ENCODE measurements at regions not wholly inside any gene's neighbourhood (a gene's known extent, or its start where the extent isn't known, plus 50 kb on each side); places are given as distances from the start of the nearest gene placed in this dataset.

DNA sequence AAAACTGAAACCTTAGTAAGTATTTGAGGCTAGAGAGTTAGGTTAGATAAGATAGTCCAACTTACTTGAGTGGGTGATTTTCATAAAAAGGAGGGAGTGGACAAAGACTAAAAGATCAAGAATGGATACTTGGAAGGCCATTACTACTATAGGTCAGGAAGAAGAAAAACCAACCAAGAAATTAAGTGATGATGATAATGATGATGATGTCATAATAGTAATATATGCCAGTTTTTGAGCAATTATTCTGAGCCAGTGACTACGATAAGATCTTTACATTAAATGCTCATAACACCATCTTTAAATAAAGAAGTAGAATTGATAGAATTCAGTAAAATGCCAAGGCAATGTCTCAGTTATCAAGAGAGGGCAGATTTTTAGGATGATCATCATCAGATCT is 430.7 kb upstream of the ADAMTS5 start:
- TF ChIP-seq, protein P1, sequence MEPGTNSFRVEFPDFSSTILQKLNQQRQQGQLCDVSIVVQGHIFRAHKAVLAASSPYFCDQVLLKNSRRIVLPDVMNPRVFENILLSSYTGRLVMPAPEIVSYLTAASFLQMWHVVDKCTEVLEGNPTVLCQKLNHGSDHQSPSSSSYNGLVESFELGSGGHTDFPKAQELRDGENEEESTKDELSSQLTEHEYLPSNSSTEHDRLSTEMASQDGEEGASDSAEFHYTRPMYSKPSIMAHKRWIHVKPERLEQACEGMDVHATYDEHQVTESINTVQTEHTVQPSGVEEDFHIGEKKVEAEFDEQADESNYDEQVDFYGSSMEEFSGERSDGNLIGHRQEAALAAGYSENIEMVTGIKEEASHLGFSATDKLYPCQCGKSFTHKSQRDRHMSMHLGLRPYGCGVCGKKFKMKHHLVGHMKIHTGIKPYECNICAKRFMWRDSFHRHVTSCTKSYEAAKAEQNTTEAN (CRISPR knock-in tag; IDR thresholded peaks at IDR 0.05) = no peak
- no peak for TF ChIP-seq NFYB (CRISPR knock-in tag; conservative IDR thresholded peaks at IDR 0.05; ENCODE audit: low read depth)
- no peak for TF ChIP-seq ZNF263 (CRISPR knock-in tag; IDR thresholded peaks at IDR 0.05; ENCODE audit: low read depth)
- TF ChIP-seq, protein P2, sequence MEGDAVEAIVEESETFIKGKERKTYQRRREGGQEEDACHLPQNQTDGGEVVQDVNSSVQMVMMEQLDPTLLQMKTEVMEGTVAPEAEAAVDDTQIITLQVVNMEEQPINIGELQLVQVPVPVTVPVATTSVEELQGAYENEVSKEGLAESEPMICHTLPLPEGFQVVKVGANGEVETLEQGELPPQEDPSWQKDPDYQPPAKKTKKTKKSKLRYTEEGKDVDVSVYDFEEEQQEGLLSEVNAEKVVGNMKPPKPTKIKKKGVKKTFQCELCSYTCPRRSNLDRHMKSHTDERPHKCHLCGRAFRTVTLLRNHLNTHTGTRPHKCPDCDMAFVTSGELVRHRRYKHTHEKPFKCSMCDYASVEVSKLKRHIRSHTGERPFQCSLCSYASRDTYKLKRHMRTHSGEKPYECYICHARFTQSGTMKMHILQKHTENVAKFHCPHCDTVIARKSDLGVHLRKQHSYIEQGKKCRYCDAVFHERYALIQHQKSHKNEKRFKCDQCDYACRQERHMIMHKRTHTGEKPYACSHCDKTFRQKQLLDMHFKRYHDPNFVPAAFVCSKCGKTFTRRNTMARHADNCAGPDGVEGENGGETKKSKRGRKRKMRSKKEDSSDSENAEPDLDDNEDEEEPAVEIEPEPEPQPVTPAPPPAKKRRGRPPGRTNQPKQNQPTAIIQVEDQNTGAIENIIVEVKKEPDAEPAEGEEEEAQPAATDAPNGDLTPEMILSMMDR (IDR thresholded peaks at IDR 0.05) = no peak
- TF ChIP-seq, protein P3, sequence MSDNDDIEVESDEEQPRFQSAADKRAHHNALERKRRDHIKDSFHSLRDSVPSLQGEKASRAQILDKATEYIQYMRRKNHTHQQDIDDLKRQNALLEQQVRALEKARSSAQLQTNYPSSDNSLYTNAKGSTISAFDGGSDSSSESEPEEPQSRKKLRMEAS (CRISPR knock-in tag; IDR thresholded peaks at IDR 0.05) = no peak
- no peak for TF ChIP-seq ZNF138 (CRISPR knock-in tag; conservative IDR thresholded peaks at IDR 0.05)
- TF ChIP-seq, protein P4, sequence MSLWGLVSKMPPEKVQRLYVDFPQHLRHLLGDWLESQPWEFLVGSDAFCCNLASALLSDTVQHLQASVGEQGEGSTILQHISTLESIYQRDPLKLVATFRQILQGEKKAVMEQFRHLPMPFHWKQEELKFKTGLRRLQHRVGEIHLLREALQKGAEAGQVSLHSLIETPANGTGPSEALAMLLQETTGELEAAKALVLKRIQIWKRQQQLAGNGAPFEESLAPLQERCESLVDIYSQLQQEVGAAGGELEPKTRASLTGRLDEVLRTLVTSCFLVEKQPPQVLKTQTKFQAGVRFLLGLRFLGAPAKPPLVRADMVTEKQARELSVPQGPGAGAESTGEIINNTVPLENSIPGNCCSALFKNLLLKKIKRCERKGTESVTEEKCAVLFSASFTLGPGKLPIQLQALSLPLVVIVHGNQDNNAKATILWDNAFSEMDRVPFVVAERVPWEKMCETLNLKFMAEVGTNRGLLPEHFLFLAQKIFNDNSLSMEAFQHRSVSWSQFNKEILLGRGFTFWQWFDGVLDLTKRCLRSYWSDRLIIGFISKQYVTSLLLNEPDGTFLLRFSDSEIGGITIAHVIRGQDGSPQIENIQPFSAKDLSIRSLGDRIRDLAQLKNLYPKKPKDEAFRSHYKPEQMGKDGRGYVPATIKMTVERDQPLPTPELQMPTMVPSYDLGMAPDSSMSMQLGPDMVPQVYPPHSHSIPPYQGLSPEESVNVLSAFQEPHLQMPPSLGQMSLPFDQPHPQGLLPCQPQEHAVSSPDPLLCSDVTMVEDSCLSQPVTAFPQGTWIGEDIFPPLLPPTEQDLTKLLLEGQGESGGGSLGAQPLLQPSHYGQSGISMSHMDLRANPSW (CRISPR knock-in tag; conservative IDR thresholded peaks at IDR 0.05; ENCODE audit: low read depth) = no peak
- TF ChIP-seq JUN (CRISPR knock-in tag; IDR thresholded peaks at IDR 0.05) = no peak
- no peak for TF ChIP-seq JAZF1 (CRISPR knock-in tag; IDR thresholded peaks at IDR 0.05)
- TF ChIP-seq, protein P5, sequence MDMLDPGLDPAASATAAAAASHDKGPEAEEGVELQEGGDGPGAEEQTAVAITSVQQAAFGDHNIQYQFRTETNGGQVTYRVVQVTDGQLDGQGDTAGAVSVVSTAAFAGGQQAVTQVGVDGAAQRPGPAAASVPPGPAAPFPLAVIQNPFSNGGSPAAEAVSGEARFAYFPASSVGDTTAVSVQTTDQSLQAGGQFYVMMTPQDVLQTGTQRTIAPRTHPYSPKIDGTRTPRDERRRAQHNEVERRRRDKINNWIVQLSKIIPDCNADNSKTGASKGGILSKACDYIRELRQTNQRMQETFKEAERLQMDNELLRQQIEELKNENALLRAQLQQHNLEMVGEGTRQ (CRISPR knock-in tag; IDR thresholded peaks at IDR 0.05) = no peak
- no peak for TF ChIP-seq PRRX2 (CRISPR knock-in tag; IDR thresholded peaks at IDR 0.05)
